Gastrocnemius medialis (tissue), 4 donors: ENCODE measurements at regions not wholly inside any gene's neighbourhood (a gene's known extent, or its start where the extent isn't known, plus 50 kb on each side); places are given as distances from the start of the nearest gene placed in this dataset.

Experiments
- CTCF ChIP-seq, 5 experiments: fragments of 450-650 bp in 3 of 5; fragments of 200-600 bp in 2 of 5; sonication (generic) in 2 of 5; IDR thresholded peaks in 4 of 5; conservative IDR thresholded peaks in 1 of 5; 1 replicate in 4 of 5; 2 replicates in 1 of 5; pipeline ENCODE4 v1.5.1; 2016 to 2019; ENCODE audit warnings: antibody characterized with exemption in 5 of 5, mild to moderate bottlenecking in 3 of 5, moderate library complexity in 3 of 5
- POLR2A ChIP-seq, 2 donors: fragments of 450-650 bp; IDR thresholded peaks; one replicate each; pipeline ENCODE4 v1.6.1; 2017; ENCODE audit warnings: antibody characterized with exemption in 2 of 2, mild to moderate bottlenecking in 2 of 2, moderate library complexity in 2 of 2

- TF ChIP-seq CTCF (IDR thresholded peaks at IDR 0.05 in 4 of 5, conservative IDR thresholded peaks at IDR 0.05 in 1 of 5) (no peak), POLR2A (IDR thresholded peaks at IDR 0.05) (no peak)
These were observed 75.7 kb upstream of the PTCHD4 start for GRCh38 chr6:48186746-48187145.
